Activated CD4-positive, alpha-beta T cell treated with anti-CD3 and anti-CD28 coated beads, Interleukin-2, amount 50 U/mL, for 24 hours (primary cell): ENCODE measurements at regions not wholly inside any gene's neighbourhood (a gene's known extent, or its start where the extent isn't known, plus 50 kb on each side); places are given as distances from the start of the nearest gene placed in this dataset.
"Not testable (repeated sequence)": the region's sequence is repeated elsewhere in the genome, so short reads cannot be mapped to it uniquely, and the experiment has no call there.

Experiments
- DNase-seq, 2 donors: peaks; one replicate each; pipeline ENCODE4 v3.0.0-alpha.2; 2020; ENCODE audit warnings: low read depth in 1 of 2, low spot score in 1 of 2

DNA sequence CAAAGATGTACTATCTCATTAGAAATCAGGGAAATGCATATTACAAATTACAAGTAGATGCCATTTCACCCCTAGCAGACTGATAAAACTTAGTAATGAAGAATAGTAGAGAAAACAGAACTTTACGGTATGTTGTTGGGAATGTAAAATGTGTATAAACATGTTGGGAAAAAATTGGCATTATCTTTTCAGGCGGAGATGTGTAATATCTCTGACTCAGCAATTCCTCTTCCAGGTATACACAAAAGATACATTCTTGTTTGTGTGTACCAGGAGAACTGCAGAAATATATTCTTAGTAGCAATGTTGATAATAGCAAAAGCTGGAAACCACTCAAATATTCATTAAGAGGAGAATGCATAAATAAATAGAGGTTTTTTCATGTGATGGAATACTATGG lies 204.5 kb downstream of the LPIN1 start:
- no peak for DNase-seq

DNA sequence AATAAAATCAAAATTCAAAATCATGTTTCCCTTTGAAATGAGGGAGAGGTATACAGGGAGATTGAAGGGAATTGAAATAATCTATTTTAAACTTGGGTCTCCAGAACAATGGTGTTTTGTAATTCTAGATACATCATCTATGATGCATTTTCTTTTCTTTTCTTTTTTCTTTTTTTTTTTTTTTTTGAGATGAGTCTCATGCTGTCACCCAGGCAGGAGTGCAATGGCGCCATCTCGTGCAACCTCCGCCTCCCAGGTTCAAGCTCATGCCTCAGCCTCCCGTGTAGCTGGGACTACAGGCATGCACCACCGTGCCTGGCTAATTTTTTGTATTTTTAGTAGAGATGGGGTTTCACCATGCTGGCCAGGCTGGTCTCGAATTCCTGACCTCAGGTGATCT lies 205.1 kb downstream of the LPIN1 start:
- DNase-seq: not testable (repeated sequence)

DNA sequence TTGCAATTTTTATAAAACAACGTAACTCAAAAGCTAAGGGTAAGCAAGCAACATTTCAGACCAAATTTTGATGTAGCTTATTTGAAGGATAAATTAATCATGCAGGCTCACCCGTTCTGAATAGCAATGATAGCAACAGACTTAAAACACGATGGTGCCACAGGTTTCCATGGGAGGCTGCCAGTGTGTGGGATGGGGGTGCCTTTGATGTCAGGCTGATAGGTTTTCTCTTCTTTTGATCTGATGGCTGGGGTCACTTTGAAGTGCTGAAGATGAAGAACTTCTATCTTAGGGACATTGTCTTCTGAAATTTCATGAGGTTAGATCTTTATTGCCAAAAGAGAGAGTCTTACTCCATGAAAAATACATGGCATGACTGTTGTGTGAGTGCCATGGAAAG lies 206.8 kb downstream of the LPIN1 start:
- no peak for DNase-seq

DNA sequence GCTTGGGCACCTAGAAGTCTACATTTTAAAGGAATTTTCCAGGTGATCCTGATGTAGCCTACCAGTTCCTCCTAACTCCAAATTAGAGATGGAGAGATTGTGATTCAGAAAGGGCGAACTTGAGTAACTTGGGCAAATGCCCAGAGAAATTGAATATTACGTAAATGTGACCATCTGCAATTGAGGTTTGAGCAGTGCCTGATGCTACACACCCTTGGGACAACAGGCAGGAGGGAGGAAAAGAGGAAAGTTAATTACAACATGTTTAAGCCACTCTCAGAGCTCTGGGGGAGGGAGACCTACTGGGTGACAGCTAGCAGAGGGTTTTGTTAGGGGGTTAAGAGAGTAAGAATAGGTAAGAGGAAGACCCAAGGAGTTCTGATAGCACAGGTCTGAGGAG lies 208.9 kb downstream of the LPIN1 start:
- no peak for DNase-seq

DNA sequence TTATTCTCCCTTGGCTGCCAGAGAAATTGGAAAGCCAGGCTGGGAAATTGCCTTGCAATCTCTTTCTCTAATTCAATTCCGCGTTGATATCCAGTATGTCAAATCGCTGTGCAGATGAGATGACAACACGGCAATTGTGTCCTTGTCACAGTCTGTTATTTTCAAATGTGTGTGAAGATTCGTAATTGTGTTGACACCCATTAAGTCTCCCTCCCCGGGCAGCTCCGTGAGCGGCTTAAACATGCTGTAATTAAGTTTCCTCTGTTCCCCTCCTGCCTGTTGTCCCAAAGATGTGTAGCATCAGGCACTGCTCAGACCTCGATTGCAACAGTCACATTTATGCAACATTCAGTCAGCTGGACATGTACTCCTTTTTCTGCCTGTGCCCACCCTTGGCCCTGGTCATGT lies 209.5 kb downstream of the LPIN1 start:
- DNase-seq: no peak

DNA sequence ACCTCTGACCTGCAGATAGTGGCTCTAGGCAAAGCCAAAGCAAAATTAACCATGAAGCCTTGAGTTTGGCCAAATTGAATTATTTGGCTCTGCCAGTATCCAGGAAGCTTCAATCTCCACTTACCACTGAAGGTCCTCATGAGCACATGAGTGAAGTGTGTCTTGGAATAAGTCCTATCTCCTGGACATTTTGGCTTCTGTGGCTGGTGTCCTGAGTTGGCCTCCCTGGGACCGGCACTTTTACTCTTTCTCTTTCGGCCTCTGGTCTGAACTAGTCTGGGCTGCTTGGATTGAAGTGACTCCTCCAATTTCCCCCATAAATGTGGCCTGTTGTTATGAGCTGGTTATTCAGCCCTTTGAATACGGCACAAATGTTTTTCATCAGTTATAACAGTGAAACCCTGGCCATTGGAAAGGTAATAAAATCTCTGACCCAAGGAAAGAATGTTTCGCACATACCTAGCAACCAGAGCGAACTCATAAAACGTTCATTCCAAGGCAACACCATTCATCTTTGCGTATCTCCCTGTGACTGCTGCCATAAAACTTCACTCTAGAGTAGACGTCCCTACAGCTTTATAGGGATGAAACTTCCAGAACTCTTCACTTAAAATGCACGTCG lies 216.4 kb downstream of the LPIN1 start:
- no peak for DNase-seq

DNA sequence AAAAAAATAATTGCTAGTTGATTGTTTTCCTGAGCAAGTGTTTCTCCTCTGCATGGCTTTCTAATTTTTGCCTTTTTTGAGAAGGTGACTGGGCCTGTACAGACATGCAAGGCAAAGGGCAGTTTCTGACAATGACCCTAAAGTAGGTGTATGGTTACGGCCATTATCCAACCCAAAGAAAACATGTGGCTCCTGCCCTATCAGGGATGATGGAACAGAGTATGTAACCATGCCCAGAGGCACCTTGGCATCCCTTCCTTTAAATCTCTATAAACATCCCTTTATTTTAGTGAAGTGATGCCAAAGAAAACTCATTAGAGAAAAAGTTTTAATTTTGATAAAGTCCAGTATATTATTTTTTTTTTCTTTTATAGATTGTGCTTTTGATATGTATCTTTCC lies 217.5 kb downstream of the LPIN1 start:
- no peak for DNase-seq

DNA sequence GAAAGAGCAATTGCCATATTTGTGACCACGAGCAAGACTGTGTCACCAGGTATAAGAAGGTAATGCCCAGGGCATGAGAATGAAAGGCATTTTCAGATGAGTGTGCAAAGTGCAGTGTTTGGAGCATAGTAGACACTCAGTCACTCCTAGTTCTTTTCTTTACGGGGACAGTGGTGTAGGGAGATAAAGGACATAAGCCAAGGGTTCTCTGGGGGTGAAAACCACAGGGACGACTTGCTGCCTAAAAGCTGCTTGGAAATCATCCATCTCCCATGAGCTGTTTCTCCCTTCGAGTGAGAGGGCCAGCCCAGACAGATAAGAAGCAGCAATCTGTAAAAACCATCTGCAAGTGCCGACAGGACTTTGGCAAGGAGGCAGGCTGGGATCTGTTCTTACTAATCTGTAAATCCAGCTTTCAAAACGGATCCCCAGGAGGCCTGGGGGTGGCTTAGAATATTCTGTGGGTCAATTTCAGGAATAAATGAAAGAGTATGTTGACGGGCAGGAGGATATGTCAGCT lies 221.6 kb downstream of the LPIN1 start:
- no peak for DNase-seq

DNA sequence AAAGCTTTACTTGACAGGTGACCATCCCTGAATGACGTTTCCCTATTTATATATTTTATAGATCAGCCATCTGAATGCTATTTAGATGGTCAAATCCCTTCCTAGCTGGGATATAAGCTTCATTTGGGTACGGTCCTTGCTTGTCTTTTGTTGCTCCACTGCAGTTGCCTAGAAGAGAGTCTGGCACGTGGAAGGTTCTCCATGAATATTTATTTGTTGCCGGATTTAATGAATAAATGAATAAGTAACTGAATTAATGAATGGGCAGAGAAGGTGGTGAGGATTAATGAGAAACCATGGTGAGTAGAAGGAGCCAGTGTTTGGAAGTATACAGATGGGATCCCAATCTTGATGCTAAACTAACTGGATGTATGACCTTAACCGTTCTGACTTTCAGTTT lies 222.1 kb downstream of the LPIN1 start:
- no peak for DNase-seq

DNA sequence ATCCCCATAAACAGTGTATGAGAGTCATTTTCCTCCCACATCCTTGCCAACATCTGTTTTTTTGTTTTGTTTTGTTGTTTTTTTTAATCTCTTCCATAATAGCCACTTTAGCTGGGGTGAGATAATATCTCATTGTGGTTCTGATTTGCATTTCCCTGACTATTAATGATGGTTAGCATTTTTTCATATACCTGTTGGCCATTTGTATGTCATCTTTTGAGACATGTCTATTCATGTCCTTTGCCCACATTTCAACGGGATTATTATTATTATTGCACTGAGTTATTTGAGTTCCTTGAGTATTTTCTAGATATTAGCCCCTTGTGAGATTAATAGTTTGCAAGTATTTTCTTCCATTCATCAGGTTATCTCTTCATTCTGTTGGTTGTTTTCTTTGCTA lies 223.3 kb downstream of the LPIN1 start:
- no peak for DNase-seq

DNA sequence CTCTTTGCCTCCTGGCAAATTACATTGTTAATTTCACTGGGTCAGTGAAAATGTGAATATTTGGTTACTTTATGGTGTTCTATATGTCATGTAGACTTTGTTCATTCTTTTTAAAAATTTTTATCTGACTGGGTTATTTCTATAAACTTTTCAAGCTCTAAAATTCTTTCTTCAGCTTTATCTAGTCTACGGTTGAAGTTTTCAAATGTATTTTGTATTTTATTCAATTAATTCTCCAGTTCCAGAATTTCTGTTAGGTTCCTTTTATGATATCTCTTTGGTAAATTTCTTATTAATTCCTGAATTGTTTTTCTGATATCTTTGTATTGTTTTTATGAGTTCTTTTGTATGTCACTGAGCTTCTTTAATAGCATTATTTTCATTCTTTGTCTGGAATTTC lies 228.1 kb downstream of the LPIN1 start:
- no peak for DNase-seq

DNA sequence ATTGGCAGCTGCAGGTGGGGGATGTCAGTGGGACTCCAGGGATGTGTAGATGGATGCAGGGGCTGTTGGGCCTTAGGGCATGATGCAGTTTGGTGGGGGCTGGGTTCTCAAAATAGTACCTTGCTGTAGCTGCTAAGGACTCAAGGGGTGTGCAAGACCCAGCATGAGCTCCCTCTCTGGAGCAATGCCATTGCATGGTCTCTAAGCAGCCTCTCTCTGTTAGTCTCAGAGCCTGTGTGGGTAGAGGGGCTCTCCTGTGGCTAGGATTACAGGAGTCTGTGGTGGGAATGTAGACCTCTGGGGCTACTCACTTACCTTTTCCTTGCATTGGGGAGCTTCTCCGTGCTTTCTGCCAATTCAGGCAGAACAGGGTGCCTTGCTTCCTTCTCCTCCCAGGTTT lies 228.9 kb downstream of the LPIN1 start:
- no peak for DNase-seq

DNA sequence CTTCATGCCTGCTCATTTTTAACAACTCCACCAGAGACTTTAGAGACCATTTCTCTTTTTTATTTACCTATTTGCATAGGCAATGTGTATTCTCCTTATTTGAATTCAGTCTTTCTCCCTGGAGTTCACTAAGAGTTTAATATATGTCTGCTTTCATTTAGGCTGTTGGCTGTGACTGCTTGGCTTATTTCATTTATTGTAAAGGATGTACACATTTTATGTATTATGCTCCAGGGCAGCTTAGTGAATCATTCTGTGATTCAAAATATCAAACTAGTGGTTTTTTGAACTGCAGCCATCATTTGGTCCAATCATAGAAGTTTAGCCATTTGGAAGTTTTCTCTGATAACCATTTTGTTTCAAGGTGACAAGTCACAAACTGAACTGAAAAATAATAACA lies 229.6 kb downstream of the LPIN1 start:
- DNase-seq: no peak

DNA sequence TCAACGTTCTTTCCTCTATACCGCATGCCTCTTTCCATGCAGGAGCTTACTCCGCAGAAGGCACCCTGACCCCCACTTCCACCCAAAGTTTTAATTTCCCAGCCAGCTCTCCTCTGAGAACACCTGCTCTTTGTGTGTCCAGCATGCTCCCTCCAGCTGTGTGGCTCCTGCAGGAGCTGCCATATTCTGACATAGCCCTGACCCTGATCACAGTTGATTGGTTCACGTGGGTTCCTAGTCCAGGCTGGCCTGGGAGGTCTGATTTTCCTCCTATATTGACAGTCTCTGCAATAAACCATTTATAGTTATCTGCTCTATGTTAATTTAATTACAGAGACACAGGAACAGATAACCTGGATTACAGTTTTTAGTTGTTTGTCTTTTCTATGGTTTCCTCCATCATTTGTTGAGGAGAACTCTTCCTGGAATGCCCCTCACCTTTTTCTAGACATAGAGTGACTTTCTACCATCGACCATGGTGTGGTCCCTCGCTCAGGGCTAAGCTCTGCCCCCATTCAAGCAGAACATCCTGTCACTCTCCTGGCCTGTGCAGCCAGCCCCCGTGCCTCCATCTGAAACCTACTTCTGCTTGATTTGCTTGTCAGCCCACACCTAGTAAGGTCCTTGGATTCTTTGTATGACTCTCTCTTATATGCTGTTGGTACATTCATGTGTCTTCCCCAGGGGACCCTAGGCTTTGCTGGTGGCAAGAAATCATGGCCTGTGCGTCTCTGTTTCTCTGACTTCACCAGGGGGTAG lies 231.5 kb downstream of the LPIN1 start:
- no peak for DNase-seq

DNA sequence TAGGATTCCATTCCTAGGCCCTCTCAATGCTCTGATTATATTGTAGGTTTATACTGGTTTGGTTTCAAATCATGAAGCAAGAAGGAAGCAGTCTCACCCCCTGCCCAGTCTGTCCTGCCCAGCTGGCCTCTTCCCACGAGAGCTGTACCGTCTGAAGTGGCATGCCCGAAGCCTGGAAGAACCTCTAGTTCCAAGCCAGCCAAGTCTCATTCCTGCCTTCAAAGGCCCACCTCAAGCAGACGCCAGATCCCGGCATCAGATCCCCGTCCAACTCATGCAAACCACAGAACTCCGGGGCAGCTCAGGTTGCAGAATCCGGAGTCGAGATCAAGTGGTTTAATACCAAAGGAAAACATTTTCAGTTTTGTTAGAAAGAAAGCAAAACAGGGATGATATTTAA lies 234.4 kb downstream of the LPIN1 start:
- DNase-seq: no peak

DNA sequence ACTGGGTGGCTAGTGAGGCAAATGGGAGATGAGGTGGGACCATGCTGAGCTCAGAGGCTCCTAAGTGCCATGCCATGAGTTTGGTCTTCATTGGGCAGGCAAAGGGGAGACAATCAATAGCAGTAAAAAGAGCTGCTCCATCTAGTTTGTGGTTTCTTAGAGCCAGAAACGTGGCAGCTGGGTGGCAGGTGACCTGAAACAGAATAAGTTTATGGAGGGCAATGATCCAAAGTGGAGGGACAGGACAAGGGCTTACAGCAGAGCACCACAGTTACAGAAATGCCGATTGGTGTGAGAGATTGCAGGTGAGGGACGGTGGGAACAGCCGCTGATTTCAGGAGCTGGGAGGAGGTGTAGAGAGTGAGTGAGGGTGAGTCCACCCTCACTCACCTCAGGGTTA lies 237.0 kb downstream of the LPIN1 start:
- DNase-seq: no peak

DNA sequence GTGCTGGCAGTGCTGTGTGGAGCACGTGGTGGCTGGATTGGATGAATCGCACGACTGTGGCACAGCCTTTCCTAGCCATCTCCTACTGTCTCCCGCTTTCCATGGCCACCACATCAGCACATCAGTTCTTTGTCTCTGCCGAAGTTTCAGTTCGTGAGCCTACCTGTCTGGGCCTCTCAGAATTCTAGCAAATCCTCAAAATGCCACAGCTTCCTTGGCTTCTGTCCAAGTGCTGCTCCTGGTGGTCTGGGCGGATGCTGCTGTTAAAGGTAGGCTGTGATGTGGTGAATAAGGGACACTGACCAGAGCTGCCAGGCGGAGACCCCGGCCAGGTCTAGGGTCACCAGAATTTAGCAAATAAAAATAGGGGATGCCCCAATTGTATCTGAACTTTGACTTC lies 237.4 kb downstream of the LPIN1 start:
- DNase-seq: no peak

DNA sequence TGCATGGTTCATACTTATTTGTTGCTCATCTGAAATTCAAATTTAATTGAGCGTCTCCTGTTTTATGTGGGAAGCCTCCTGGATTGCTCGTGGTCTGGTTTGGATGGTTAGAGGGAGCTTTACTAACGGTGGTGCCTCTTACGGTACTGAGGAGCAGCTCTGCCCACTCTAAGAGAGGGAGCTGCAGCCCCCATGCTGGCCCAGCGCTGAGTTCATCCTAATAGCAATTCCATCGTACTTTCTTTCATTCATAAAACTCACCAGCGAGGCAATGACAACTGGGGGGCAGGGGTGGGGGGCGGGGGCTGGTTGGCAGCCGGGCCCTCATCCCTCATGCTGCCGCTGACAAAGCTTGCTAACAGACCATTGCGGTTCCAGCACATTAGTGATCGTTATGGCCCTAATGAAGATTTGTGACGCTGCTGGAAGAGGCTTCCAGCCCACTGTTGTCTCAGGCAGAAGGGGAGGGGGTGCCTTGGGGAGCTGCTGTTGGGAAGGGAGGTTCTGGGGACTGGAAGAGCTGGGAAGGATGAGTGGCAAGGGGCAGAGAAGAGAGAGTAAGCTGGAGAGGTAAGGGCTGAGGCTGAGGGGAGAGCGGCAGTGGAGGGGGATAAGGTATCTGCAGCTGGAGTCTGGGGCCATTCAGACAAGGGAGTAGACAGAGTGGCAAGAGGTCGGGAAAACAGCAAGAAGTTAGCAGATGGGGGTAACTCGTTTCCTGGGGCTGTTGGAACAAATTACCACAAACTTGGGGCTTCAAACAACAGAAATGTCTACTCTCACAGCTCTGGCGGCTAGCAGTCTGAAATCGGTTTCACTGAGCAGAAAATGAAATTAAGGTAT lies 238.1 kb downstream of the LPIN1 start:
- DNase-seq: no peak

DNA sequence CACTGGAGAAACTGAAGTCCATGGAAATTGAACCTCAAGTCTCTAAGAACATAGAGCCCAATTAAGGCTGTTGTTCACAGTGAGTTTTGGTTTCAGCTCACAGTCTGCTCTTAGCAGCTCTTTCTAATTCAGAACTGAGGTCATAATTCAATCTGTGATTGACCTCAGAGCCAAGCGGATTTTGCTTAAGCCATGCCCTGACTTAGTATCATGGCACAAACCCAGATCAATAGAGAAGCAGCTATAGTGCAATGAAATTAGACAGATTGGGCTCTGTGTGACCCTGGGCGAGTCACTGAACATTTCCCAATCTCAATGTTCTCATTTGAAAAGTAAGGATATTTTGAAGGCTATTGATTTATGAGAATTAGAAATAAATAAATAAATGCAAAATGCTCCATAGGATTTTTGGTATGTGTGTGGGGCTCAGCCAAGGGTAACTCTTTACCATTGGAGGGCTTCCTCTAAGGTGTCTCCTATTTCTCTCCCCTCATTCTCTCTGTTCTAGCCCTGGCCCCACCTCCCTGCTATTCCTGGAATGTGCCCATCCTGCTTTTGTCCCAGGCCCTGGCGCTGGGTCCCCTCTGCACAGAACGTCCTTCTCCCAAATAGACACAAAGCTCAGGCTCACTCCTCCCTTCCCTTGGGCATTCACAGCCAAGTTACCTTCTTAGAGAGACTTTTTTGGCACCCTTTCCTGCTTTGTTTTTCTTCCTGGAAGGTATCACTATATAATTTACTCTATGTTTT lies 239.6 kb downstream of the LPIN1 start:
- DNase-seq: no peak

DNA sequence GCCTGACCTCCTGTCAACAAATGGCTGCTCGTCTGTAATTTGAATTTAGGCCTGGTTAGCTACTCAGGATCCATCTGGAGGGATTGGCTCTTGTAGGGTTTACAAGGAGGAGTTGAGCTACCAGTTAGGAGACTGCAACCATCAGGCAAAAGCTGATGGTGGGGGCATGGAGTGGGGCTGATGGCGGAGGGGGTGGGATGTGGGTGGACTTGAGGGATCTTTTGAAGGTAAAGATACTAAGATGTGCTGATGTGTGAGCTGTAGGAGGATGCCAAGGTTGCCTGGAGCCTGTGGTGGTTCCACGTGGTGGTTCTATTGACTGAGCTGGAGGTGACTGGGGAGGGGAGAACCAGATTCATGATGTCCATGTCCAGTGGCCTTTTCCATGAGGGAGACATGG lies 240.7 kb downstream of the LPIN1 start:
- no peak for DNase-seq

DNA sequence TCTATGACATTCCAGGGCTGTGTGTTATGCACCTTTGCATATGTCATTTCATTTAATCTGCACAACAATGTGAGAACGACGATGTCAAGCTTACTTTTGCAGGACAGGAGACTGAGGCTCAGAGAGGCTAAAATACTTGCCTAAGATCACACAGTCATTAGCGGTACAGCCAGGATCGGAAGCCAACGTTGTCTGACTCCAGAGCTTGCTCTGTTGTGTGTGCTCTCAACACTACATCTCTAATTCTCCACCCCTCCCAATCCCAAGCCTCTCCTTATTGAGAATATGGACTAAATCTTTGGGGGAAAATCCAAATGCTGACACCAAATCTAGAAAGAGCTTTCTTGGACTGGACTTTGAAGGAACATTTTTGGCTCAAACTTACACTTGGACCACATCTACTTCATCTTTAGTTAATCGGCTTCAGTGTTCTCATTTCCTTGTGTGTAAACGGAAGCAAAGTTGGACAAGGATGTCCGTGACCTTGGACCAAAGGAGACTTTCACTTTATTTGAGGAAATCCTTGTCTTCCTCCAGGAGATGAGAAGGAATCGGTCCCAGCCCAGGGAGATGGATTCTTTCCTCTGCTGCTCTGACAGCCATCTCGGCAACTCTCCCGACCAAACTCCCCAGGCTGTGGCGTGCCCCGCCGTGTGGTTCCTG lies 242.4 kb downstream of the LPIN1 start:
- DNase-seq: no peak
